Karpas-422 (cell line): ENCODE measurements at regions not wholly inside any gene's neighbourhood (a gene's known extent, or its start where the extent isn't known, plus 50 kb on each side); places are given as distances from the start of the nearest gene placed in this dataset.

Experiments
- DNase-seq: peaks from one replicate; pipeline ENCODE4 v3.0.0-alpha.2; 2015
- H2AFZ ChIP-seq: fragments of 200-600 bp; sonication (generic); 2 replicates; pipeline ENCODE4 v1.6.1; 2014; ENCODE audit warnings: antibody characterized with exemption, low read length, mixed read lengths
- H3K27ac ChIP-seq: fragments of 200-600 bp; sonication (generic); 2 replicates; pipeline ENCODE4 v1.5.1; 2014; ENCODE audit warnings: mild to moderate bottlenecking, low read length, moderate library complexity
- H3K27me3 ChIP-seq: fragments of 200-600 bp; sonication (generic); 2 replicates; pipeline ENCODE4 v1.6.1; 2014; ENCODE audit warnings: low read length, mixed read lengths
- H3K36me3 ChIP-seq: fragments of 200-600 bp; sonication (generic); 2 replicates; pipeline ENCODE4 v1.6.1; 2014; ENCODE audit warnings: low read length, mixed read lengths; ENCODE audit not compliant: insufficient read depth
- H3K4me1 ChIP-seq: fragments of 200-600 bp; sonication (generic); 2 replicates; pipeline ENCODE4 v1.6.1; 2014; ENCODE audit warnings: mild to moderate bottlenecking, low read length, mixed read lengths
- H3K4me2 ChIP-seq: fragments of 200-600 bp; sonication (generic); 2 replicates; pipeline ENCODE4 v1.6.1; 2014; ENCODE audit warnings: low read length, low read depth, mild to moderate bottlenecking; ENCODE audit not compliant: poor library complexity, severe bottlenecking
- H3K4me3 ChIP-seq: fragments of 200-600 bp; sonication (generic); 2 replicates; pipeline ENCODE4 v1.5.1; 2014; ENCODE audit warnings: mild to moderate bottlenecking, antibody characterized with exemption, low read length, mixed read lengths
- H3K79me2 ChIP-seq: fragments of 200-600 bp; sonication (generic); 2 replicates; pipeline ENCODE4 v1.6.1; 2014; ENCODE audit warnings: mild to moderate bottlenecking, low read length, mixed read lengths
- H3K9ac ChIP-seq: fragments of 200-600 bp; sonication (generic); 2 replicates; pipeline ENCODE4 v1.6.0; 2014; ENCODE audit warnings: low read length
- H3K9me2 ChIP-seq: fragments of 200-600 bp; sonication (generic), shearing (Covaris generic); replicated peaks from 2 replicates; pipeline ENCODE4 v1.6.0; 2014; ENCODE audit warnings: mild to moderate bottlenecking, low read length, moderate library complexity; ENCODE audit not compliant: insufficient read depth
- H3K9me3 ChIP-seq: fragments of 300-700, 200-600 bp; sonication (generic); 2 replicates; pipeline ENCODE4 v1.6.1; 2014; ENCODE audit warnings: low read length, mixed read lengths
- H4K20me1 ChIP-seq: fragments of 200-600 bp; sonication (generic); 2 replicates; pipeline ENCODE4 v1.6.1; 2014; ENCODE audit warnings: mild to moderate bottlenecking, antibody characterized with exemption, low read length, low read depth; ENCODE audit not compliant: insufficient read depth

DNA sequence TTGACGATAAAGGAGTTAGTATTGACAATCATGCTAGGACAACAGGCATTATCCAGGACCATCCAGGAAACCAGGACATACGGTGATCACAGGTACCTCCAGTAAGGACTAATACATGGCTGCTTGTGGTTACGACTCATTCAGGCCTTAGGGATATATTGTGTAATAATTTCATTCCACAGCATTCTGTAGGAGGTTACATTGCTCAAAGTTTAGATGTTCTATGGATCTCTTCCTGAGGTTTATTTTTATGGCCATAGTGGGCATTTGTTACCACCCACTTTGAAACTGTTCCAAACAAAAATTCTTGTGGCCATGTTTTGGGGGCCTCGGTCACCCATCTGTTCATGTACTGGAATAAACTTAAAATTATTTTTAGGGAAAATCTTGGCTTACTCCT is 431.6 kb downstream of the METTL4 start:
- Histone ChIP-seq H3K9ac (no peak overlapping the region), H3K27ac (no peak overlapping the region), H3K9me3 (no peaks in the 10 kb centered on the region), H3K27me3 (no peaks in the 10 kb centered on the region), H3K79me2 (no peaks in the 10 kb centered on the region), H3K4me3 (no peak overlapping the region), H4K20me1 (no peaks in the 10 kb centered on the region), H3K4me2 (no peak overlapping the region), H2AFZ (no peak overlapping the region), H3K4me1 (no peaks in the 10 kb centered on the region), H3K36me3 (no peaks in the 10 kb centered on the region), H3K9me2 (no peaks in the 10 kb centered on the region)
- no peak for DNase-seq

DNA sequence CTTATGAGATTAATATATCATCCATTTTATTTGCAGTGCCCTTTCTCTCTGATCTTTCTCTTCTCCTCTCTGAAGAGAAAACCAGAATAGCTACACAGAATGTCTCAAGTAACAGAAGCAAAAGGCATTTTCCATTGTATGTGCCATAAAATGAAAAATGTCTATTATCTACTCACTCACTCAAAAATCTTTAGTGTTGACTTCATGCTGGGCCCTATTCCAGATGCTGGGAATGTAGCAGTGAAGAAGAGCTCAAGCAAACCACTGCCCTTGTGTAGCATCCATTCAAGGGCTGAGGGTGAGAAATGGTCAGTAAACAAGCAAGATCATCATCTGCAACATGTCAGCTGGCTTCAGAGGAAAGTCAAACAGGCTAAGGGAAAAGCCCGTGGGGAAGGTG is 427.7 kb downstream of the METTL4 start:
- Histone ChIP-seq H3K27ac (no peak overlapping the region), H3K4me3 (no peak overlapping the region), H3K9me3 (no peaks in the 10 kb centered on the region), H3K36me3 (no peaks in the 10 kb centered on the region), H3K27me3 (0 out of 2 replicates have a peak, but pooled peaks cover 2% of the 10 kb centered on the region), H4K20me1 (no peaks in the 10 kb centered on the region), H3K4me2 (no peak overlapping the region), H3K9ac (no peak overlapping the region), H3K79me2 (no peaks in the 10 kb centered on the region), H3K9me2 (no peaks in the 10 kb centered on the region), H3K4me1 (no peaks in the 10 kb centered on the region), H2AFZ (no peak overlapping the region)
- DNase-seq = no peak

DNA sequence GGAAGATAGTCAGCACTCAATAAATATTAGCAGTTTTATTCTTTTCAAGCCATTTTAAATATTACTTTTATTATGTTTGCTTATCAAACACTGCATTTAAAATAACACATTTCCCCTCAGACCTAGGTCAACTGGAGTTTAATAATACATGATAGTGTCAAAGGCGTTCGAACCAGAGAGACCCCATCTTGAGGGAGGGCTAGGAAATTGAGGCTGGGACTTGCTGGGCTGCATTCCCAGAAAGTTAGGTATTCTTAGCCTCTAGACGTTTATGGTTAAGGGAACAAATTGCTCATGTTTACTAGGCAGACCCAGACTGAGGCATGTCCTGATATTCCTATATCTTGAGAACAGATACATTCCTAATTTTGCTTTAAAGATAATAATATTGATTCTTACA is 426.5 kb downstream of the METTL4 start:
- Histone ChIP-seq H3K79me2 (no peaks in the 10 kb centered on the region), H4K20me1 (no peaks in the 10 kb centered on the region), H3K9me2 (no peaks in the 10 kb centered on the region), H3K36me3 (no peaks in the 10 kb centered on the region), H3K9ac (no peak overlapping the region), H3K9me3 (no peaks in the 10 kb centered on the region), H3K4me2 (no peak overlapping the region), H3K4me3 (no peak overlapping the region), H3K27me3 (0 out of 2 replicates have a peak, but pooled peaks cover 2% of the 10 kb centered on the region), H2AFZ (no peak overlapping the region), H3K4me1 (no peaks in the 10 kb centered on the region), H3K27ac (no peak overlapping the region)
- no peak for DNase-seq

DNA sequence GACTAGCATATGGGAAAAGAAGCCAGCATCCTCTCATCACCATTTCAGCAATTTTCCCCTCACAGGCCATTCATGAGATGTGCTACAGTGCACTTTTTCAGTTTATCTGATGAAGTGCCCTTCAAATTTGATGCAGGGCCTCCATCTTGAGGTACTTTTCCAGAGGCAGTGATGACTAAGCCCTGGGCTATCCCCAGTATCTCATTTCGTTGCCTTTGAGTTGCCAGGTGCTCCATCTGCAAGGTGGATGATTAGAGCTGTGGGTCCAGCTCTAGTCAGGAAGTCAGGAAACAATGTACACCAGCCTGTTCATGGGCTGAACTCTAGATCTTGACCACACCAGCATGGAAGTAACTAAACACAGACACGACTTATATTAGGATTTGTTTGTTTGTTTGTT is 425.2 kb downstream of the METTL4 start:
- 0 out of 2 replicates have a peak, but pooled peaks cover 2% of the 10 kb centered on the region for H3K27me3 ChIP-seq

DNA sequence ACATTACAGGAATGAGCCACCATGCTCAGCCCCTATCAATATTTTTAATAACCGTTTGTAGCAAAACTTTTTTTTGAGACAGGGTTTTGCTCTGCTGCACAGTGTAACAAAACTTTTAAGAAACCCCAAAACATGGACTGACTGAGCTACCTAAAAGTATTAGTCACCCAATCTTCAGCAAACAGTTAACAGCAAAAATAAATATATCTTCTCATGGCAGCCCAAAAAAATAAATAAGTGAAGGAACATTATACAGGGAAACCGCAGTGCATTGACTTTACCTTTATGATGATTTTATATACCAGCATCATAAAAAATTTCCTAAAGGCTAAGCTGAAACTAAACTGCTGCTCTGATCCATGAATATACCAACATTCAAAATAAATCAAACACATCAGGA is 424.6 kb downstream of the METTL4 start:
- no peak overlapping the region for H2AFZ ChIP-seq
- DNase-seq = no peak
- no peaks in the 10 kb centered on the region for H3K4me1 ChIP-seq
- H3K9ac ChIP-seq = no peak overlapping the region
- no peaks in the 10 kb centered on the region for H3K36me3 ChIP-seq
- H3K79me2 ChIP-seq = no peaks in the 10 kb centered on the region
- no peaks in the 10 kb centered on the region for H4K20me1 ChIP-seq
- no peak overlapping the region for H3K27ac ChIP-seq
- H3K9me3 ChIP-seq = no peaks in the 10 kb centered on the region
- H3K9me2 ChIP-seq = no peaks in the 10 kb centered on the region
- no peak overlapping the region for H3K4me3 ChIP-seq
- H3K4me2 ChIP-seq = no peak overlapping the region
- 0 out of 2 replicates have a peak, but pooled peaks cover 2% of the 10 kb centered on the region for H3K27me3 ChIP-seq

More for the DNA sequence above, 425.2 kb downstream of the METTL4 start:
- Histone ChIP-seq H2AFZ (no peak overlapping the region), H3K4me3 (no peak overlapping the region), H3K4me1 (no peaks in the 10 kb centered on the region), H3K9ac (no peak overlapping the region), H3K36me3 (no peaks in the 10 kb centered on the region), H4K20me1 (no peaks in the 10 kb centered on the region), H3K79me2 (no peaks in the 10 kb centered on the region), H3K9me2 (no peaks in the 10 kb centered on the region), H3K9me3 (no peaks in the 10 kb centered on the region), H3K4me2 (no peak overlapping the region), H3K27ac (no peak overlapping the region)
- no peak for DNase-seq

DNA sequence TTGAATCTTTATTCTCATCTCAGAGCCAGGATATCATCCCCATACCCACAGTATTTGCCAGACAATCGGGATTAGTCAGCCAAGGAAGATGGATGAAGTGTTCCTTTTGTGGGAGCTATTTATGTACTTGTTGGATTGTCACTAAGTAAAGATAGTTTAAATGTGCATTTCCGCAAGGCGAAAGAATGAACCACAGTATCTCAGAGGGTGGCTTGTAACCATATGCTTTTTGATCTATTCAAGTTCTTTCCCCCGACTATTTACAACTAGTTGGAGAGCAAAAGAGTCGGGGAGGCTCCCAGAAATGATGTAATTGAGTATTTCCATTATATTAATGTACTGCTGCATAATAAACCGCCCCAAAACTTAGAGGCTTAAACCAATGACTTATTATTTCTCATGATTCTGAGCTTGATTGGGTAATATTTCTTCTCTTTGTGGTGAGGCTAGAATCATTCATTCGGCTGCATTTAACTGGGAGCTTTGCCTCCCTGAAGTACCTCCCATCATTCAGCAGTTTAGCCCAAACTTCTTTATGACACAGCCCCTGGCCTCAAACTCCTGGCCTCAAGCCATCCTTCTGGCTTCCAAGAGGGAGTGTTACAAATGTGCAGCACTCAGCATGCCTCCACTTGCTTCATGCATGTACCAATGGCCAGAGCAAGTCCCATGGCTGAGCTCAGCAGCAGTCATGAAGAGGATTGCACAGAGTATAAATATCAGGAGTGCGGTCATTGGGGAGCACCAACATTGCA is 423.7 kb downstream of the METTL4 start:
- Histone ChIP-seq H3K9ac (no peak overlapping the region), H3K9me3 (no peaks in the 10 kb centered on the region), H3K4me1 (no peaks in the 10 kb centered on the region), H3K79me2 (no peaks in the 10 kb centered on the region), H3K36me3 (no peaks in the 10 kb centered on the region), H2AFZ (no peak overlapping the region), H3K4me2 (no peak overlapping the region), H3K9me2 (no peaks in the 10 kb centered on the region), H3K27ac (no peak overlapping the region), H3K4me3 (no peak overlapping the region), H3K27me3 (0 out of 2 replicates have a peak, but pooled peaks cover 2% of the 10 kb centered on the region), H4K20me1 (no peaks in the 10 kb centered on the region)
- no peak for DNase-seq

DNA sequence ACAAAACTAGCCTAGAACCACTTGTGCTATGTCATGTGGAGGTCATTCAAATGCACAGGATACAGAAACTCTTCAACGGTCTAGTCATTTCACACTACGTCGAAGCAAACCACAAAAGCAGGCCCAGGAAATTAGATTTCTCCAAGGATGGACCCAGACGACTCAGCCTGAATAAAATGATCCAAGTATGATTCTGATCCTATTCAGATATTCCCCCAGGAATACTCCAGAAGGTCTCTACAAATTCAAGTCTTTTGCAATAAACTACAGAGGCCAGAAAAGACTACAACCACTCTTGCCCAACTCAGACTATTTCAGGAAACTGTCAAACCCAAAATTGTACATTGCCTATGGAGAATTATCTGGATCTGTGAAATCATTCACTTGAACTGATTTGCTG is 422.5 kb downstream of the METTL4 start:
- H3K9me3 ChIP-seq = no peaks in the 10 kb centered on the region
- H3K9ac ChIP-seq = no peak overlapping the region
- no peak overlapping the region for H3K4me2 ChIP-seq
- no peak overlapping the region for H3K27ac ChIP-seq
- H3K9me2 ChIP-seq = no peaks in the 10 kb centered on the region
- 0 out of 2 replicates have a peak, but pooled peaks cover 2% of the 10 kb centered on the region for H3K27me3 ChIP-seq
- no peaks in the 10 kb centered on the region for H3K36me3 ChIP-seq
- no peaks in the 10 kb centered on the region for H3K79me2 ChIP-seq
- no peak overlapping the region for H2AFZ ChIP-seq
- no peaks in the 10 kb centered on the region for H3K4me1 ChIP-seq
- H3K4me3 ChIP-seq = no peak overlapping the region
- no peaks in the 10 kb centered on the region for H4K20me1 ChIP-seq
- no peak for DNase-seq

DNA sequence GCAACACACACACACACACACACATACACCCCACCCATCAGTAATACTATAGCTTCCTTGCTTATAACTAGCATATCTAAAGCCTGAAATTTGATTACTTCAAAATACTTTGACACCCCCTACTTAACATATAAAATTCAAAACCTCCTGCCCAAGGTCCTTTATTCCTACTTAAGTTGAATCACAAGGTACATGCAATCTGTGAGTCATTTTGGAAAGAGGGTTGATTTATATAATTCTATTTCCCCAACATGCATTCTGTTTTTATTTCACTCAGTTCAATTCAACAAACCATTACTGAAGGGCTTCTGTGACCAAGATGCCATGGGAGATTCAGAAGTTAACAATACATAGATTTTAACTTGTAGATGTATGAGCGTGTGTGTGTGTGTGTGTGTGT is 420.7 kb downstream of the METTL4 start:
- Histone ChIP-seq H3K36me3 (no peaks in the 10 kb centered on the region), H3K27me3 (0 out of 2 replicates have a peak, but pooled peaks cover 2% of the 10 kb centered on the region), H2AFZ (no peak overlapping the region), H3K9ac (no peak overlapping the region), H3K79me2 (no peaks in the 10 kb centered on the region), H3K9me3 (no peaks in the 10 kb centered on the region), H3K4me3 (no peak overlapping the region), H3K27ac (no peak overlapping the region), H3K4me1 (no peaks in the 10 kb centered on the region), H3K4me2 (no peak overlapping the region), H3K9me2 (no peaks in the 10 kb centered on the region), H4K20me1 (no peaks in the 10 kb centered on the region)
- no peak for DNase-seq
